ENCODE measurements at regions not wholly inside any gene's neighbourhood (a gene's known extent, or its start where the extent isn't known, plus 50 kb on each side); places are given as distances from the start of the nearest gene placed in this dataset.

DNA sequence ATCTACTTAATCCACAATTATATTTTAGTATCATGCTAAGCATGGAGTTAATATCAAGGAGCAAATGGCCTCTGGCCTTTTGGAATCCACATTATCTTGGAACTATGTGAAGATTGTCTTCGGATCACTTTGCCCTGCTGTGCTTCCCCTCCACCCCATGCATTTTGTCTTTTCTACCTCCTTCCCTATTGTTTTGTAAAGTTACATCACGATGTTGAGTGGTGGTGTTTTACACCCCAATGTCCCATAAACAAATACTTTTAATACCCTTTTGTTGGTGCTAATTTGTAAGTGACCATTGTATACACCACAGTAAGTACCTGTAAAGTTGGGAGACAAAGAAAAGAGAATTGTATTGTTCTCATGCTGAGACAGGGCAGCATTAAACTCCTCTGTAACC, 258.4 kb upstream of the ZNF717 start (continued):
- TF ChIP-seq HDAC2 (IDR thresholded peaks at IDR 0.05; ENCODE audit: borderline replicate concordance in 1 of 2, low read depth in 2 of 2, low read length in 2 of 2) (peak in 1 of 2 experiments; percentile 83; a peak in 2 of 4 replicates), JUN (IDR thresholded peaks at IDR 0.05; ENCODE audit: low read depth, low read length) (peak; percentile 15; the same call in 1 of the 2 replicates), POLR2A (IDR thresholded peaks at IDR 0.05; ENCODE audit: control extremely low read depth in 1 of 2, low read depth in 2 of 2, low read length in 2 of 2) (no peak), HDAC6 (IDR thresholded peaks at IDR 0.05; ENCODE audit: low read depth, low read length) (no peak), KDM5A (IDR thresholded peaks at IDR 0.05; ENCODE audit: low read length) (no peak), RBBP5 (IDR thresholded peaks at IDR 0.05; ENCODE audit: borderline replicate concordance, low read depth, low read length) (no peak), TAF7 (optimal IDR thresholded peaks at IDR 0.05; ENCODE audit: borderline replicate concordance, low read depth, low read length) (no peak), TEAD4 (IDR thresholded peaks at IDR 0.05; ENCODE audit: low read depth, low read length) (peak; percentile 68), CREB1 (IDR thresholded peaks at IDR 0.05) (no peak), RAD21 (IDR thresholded peaks at IDR 0.05 in 1 of 2, conservative IDR thresholded peaks at IDR 0.05 in 1 of 2; ENCODE audit: low read depth in 2 of 2, low read length in 2 of 2) (no peak), SP1 (IDR thresholded peaks at IDR 0.05; ENCODE audit: low read depth, low read length) (0 out of 2 replicates have a peak, but pooled peaks have one; percentile 31)
- TF ChIP-seq, protein P1, sequence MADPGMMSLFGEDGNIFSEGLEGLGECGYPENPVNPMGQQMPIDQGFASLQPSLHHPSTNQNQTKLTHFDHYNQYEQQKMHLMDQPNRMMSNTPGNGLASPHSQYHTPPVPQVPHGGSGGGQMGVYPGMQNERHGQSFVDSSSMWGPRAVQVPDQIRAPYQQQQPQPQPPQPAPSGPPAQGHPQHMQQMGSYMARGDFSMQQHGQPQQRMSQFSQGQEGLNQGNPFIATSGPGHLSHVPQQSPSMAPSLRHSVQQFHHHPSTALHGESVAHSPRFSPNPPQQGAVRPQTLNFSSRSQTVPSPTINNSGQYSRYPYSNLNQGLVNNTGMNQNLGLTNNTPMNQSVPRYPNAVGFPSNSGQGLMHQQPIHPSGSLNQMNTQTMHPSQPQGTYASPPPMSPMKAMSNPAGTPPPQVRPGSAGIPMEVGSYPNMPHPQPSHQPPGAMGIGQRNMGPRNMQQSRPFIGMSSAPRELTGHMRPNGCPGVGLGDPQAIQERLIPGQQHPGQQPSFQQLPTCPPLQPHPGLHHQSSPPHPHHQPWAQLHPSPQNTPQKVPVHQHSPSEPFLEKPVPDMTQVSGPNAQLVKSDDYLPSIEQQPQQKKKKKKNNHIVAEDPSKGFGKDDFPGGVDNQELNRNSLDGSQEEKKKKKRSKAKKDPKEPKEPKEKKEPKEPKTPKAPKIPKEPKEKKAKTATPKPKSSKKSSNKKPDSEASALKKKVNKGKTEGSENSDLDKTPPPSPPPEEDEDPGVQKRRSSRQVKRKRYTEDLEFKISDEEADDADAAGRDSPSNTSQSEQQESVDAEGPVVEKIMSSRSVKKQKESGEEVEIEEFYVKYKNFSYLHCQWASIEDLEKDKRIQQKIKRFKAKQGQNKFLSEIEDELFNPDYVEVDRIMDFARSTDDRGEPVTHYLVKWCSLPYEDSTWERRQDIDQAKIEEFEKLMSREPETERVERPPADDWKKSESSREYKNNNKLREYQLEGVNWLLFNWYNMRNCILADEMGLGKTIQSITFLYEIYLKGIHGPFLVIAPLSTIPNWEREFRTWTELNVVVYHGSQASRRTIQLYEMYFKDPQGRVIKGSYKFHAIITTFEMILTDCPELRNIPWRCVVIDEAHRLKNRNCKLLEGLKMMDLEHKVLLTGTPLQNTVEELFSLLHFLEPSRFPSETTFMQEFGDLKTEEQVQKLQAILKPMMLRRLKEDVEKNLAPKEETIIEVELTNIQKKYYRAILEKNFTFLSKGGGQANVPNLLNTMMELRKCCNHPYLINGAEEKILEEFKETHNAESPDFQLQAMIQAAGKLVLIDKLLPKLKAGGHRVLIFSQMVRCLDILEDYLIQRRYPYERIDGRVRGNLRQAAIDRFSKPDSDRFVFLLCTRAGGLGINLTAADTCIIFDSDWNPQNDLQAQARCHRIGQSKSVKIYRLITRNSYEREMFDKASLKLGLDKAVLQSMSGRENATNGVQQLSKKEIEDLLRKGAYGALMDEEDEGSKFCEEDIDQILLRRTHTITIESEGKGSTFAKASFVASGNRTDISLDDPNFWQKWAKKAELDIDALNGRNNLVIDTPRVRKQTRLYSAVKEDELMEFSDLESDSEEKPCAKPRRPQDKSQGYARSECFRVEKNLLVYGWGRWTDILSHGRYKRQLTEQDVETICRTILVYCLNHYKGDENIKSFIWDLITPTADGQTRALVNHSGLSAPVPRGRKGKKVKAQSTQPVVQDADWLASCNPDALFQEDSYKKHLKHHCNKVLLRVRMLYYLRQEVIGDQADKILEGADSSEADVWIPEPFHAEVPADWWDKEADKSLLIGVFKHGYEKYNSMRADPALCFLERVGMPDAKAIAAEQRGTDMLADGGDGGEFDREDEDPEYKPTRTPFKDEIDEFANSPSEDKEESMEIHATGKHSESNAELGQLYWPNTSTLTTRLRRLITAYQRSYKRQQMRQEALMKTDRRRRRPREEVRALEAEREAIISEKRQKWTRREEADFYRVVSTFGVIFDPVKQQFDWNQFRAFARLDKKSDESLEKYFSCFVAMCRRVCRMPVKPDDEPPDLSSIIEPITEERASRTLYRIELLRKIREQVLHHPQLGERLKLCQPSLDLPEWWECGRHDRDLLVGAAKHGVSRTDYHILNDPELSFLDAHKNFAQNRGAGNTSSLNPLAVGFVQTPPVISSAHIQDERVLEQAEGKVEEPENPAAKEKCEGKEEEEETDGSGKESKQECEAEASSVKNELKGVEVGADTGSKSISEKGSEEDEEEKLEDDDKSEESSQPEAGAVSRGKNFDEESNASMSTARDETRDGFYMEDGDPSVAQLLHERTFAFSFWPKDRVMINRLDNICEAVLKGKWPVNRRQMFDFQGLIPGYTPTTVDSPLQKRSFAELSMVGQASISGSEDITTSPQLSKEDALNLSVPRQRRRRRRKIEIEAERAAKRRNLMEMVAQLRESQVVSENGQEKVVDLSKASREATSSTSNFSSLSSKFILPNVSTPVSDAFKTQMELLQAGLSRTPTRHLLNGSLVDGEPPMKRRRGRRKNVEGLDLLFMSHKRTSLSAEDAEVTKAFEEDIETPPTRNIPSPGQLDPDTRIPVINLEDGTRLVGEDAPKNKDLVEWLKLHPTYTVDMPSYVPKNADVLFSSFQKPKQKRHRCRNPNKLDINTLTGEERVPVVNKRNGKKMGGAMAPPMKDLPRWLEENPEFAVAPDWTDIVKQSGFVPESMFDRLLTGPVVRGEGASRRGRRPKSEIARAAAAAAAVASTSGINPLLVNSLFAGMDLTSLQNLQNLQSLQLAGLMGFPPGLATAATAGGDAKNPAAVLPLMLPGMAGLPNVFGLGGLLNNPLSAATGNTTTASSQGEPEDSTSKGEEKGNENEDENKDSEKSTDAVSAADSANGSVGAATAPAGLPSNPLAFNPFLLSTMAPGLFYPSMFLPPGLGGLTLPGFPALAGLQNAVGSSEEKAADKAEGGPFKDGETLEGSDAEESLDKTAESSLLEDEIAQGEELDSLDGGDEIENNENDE (IDR thresholded peaks at IDR 0.05; ENCODE audit: insufficient replicate concordance, low read length) = peak; percentile 91

Data from H1 (cell line).